Activated B cell treated with CpG ODN at 0.5 μM for 24 hours (primary cell): ENCODE measurements at regions not wholly inside any gene's neighbourhood (a gene's known extent, or its start where the extent isn't known, plus 50 kb on each side); places are given as distances from the start of the nearest gene placed in this dataset.

Source experiments
- ATAC-seq: fragments of 200-7000 bp; cut with Tn5 transposase; one replicate; pipeline ENCODE4 v1.10.0; 2021; ENCODE audit warnings: low read depth, mild to moderate bottlenecking, moderate library complexity
- CTCF ChIA-PET: fragments of 350-600 bp; sonication (Branson Sonifier 250); formaldehyde crosslinking; loops from one replicate; lab custom pipeline; 2021; ENCODE audit warnings: antibody characterized with exemption; lab: Charles Lee
- POLR2A ChIA-PET: fragments of 350-600 bp; sonication (Branson Sonifier 250); formaldehyde crosslinking; loops from one replicate; lab custom pipeline; 2021; ENCODE audit warnings: antibody characterized with exemption; lab: Charles Lee
- DNase-seq: peaks from one replicate; pipeline ENCODE4 v3.0.0; 2022
- H3K27ac Mint-ChIP-seq: one replicate; pipeline ENCODE4 v1.8.0; 2020; ENCODE audit warnings: mixed read lengths
- H3K27me3 Mint-ChIP-seq: one replicate; pipeline ENCODE4 v1.8.0; 2021; ENCODE audit warnings: mixed read lengths
- H3K36me3 Mint-ChIP-seq: one replicate; pipeline ENCODE4 v1.8.0; 2021; ENCODE audit warnings: low read depth, mixed read lengths
- H3K4me1 Mint-ChIP-seq: one replicate; pipeline ENCODE4 v1.8.0; 2021; ENCODE audit warnings: mixed read lengths
- H3K4me3 Mint-ChIP-seq: one replicate; pipeline ENCODE4 v1.8.0; 2020; ENCODE audit warnings: mild to moderate bottlenecking, mixed read lengths
- H3K9me3 Mint-ChIP-seq: one replicate; pipeline ENCODE4 v1.8.0; 2020; ENCODE audit warnings: mixed read lengths
- intact Hi-C: fragments of 100-400 bp; cut with micrococcal nuclease; formaldehyde crosslinking; loops from one replicate; pipeline ENCODE4 v1.15.1; 2024
- TF ChIP-seq, protein P1 (sequence below): fragments of 200-600 bp; IDR thresholded peaks from one replicate; pipeline ENCODE4 v1.8.0; 2022; ENCODE audit warnings: antibody characterized with exemption, mild to moderate bottlenecking

DNA sequence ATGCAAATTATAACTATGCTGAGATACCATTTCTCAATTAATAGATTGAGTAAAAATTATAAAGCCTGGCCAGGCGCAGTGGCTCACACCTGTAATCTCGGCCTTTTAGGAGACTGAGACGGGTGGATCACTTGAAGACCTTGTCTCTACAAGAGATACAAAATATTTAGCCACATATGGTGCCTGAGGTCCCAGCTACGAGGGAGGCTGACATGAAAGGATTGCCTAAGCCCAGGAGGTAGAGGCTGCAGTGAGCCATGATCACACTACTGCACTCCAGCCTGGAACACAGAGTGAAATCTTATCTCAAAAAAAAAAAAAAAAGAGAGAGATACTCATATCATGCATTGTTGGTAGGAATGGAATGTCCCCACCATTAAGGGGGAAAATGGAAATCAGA, 142.4 kb downstream of the RCN1 start:
- Mint-ChIP-seq H3K27me3 (peaks cover 12% of the 10 kb centered on the region), H3K36me3 (no peaks in the 10 kb centered on the region), H3K4me3 (no peak overlapping the region), H3K4me1 (no peaks in the 10 kb centered on the region), H3K9me3 (no peaks in the 10 kb centered on the region), H3K27ac (no peak overlapping the region)
- TF ChIP-seq, protein P1, sequence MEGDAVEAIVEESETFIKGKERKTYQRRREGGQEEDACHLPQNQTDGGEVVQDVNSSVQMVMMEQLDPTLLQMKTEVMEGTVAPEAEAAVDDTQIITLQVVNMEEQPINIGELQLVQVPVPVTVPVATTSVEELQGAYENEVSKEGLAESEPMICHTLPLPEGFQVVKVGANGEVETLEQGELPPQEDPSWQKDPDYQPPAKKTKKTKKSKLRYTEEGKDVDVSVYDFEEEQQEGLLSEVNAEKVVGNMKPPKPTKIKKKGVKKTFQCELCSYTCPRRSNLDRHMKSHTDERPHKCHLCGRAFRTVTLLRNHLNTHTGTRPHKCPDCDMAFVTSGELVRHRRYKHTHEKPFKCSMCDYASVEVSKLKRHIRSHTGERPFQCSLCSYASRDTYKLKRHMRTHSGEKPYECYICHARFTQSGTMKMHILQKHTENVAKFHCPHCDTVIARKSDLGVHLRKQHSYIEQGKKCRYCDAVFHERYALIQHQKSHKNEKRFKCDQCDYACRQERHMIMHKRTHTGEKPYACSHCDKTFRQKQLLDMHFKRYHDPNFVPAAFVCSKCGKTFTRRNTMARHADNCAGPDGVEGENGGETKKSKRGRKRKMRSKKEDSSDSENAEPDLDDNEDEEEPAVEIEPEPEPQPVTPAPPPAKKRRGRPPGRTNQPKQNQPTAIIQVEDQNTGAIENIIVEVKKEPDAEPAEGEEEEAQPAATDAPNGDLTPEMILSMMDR = no peak
- no peak for DNase-seq
- no peak for ATAC-seq
- ChIA-PET POLR2A (no interaction called here), CTCF (no interaction called here)
- intact Hi-C loops = no loop called here

- ATAC-seq (no peak), DNase-seq (no peak)
- POLR2A ChIA-PET = no interaction called here
- Mint-ChIP-seq H3K27ac (no peak overlapping the region), H3K9me3 (no peaks in the 10 kb centered on the region), H3K36me3 (no peaks in the 10 kb centered on the region), H3K27me3 (peaks cover 12% of the 10 kb centered on the region), H3K4me1 (no peaks in the 10 kb centered on the region), H3K4me3 (no peak overlapping the region)
- TF ChIP-seq, protein P1 = no peak
- CTCF ChIA-PET = no interaction called here
- intact Hi-C loops = no loop called here
These were observed 143.1 kb downstream of the RCN1 start for GRCh38 chr11:32233928-32234327.

GRCh38 chr11:32244453-32244852, 153.6 kb downstream of the RCN1 start:
- ATAC-seq = no peak
- Mint-ChIP-seq H3K27ac (no peak overlapping the region), H3K9me3 (no peaks in the 10 kb centered on the region), H3K4me3 (no peak overlapping the region), H3K36me3 (no peaks in the 10 kb centered on the region), H3K4me1 (no peaks in the 10 kb centered on the region), H3K27me3 (no peaks in the 10 kb centered on the region)
- ChIA-PET POLR2A (no interaction called here), CTCF (no interaction called here)
- DNase-seq = no peak
- intact Hi-C loops = no loop called here
- TF ChIP-seq, protein P1 = no peak

DNA sequence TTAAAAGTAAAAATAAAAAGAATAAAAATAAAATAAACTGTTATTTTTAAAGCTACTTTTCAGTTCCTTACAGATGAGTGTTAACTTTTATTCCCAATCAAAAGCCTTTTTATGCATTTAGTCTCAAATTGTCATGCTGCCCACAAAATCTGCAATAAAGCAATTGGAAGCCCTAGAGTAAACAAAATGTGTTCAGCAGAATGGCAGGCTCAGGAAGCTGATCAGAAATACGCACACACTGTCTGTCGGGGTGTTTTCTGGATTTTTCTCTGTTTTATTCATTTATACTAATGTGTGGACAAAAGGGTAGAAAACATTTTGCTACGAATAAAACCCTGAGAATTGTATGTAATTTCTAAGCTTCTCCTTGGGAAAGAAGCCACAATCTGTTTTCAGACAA, 162.8 kb downstream of the RCN1 start:
- no peak overlapping the region for H3K27ac Mint-ChIP-seq
- ATAC-seq (no peak), DNase-seq (no peak)
- TF ChIP-seq, protein P1 = no peak
- intact Hi-C loops = no loop called here
- H3K4me1 Mint-ChIP-seq = no peaks in the 10 kb centered on the region
- no peaks in the 10 kb centered on the region for H3K27me3 Mint-ChIP-seq
- no peak overlapping the region for H3K4me3 Mint-ChIP-seq
- H3K9me3 Mint-ChIP-seq = no peaks in the 10 kb centered on the region
- POLR2A ChIA-PET = no interaction called here
- CTCF ChIA-PET = no interaction called here
- H3K36me3 Mint-ChIP-seq = no peaks in the 10 kb centered on the region

- Mint-ChIP-seq H3K4me1 (no peaks in the 10 kb centered on the region), H3K27ac (no peak overlapping the region), H3K27me3 (no peaks in the 10 kb centered on the region), H3K9me3 (no peaks in the 10 kb centered on the region), H3K4me3 (no peak overlapping the region), H3K36me3 (no peaks in the 10 kb centered on the region)
- ATAC-seq (no peak), DNase-seq (no peak)
- TF ChIP-seq, protein P1 = no peak
- CTCF ChIA-PET = no interaction called here
- POLR2A ChIA-PET = no interaction called here
- intact Hi-C loops = no loop called here
These were observed 165.0 kb downstream of the RCN1 start for GRCh38 chr11:32255841-32256240.
